Activated CD8-positive, alpha-beta memory T cell treated with anti-CD3 and anti-CD28 coated beads, Interleukin-2, amount 10 ng/mL, durations not matched to agents 7 days and 5 days (primary cell): ENCODE measurements at regions not wholly inside any gene's neighbourhood (a gene's known extent, or its start where the extent isn't known, plus 50 kb on each side); places are given as distances from the start of the nearest gene placed in this dataset.

ENCODE experiments used
- ATAC-seq: fragments of 150-1000 bp; cut with Tn5 transposase; one replicate; pipeline ENCODE4 v1.10.0; 2021; ENCODE audit warnings: moderate library complexity
- CTCF ChIA-PET: fragments of 350-600 bp; sonication (Branson Sonifier 250); formaldehyde crosslinking; loops from one replicate; lab custom pipeline; 2021; ENCODE audit warnings: antibody characterized with exemption; lab: Charles Lee
- DNase-seq: peaks from one replicate; pipeline ENCODE4 v3.0.0-alpha.2; 2020
- H3K27ac Mint-ChIP-seq: one replicate; pipeline ENCODE4 v1.8.0; 2021; ENCODE audit warnings: mild to moderate bottlenecking, mixed read lengths
- H3K27me3 Mint-ChIP-seq: one replicate; pipeline ENCODE4 v1.8.0; 2021; ENCODE audit warnings: mixed read lengths
- H3K36me3 Mint-ChIP-seq: one replicate; pipeline ENCODE4 v1.8.0; 2021; ENCODE audit warnings: mild to moderate bottlenecking, mixed read lengths
- H3K4me1 Mint-ChIP-seq: one replicate; pipeline ENCODE4 v1.8.0; 2021; ENCODE audit warnings: mixed read lengths
- H3K4me3 Mint-ChIP-seq: one replicate; pipeline ENCODE4 v1.8.0; 2021; ENCODE audit warnings: mild to moderate bottlenecking, moderate library complexity, mixed read lengths
- H3K9me3 Mint-ChIP-seq: one replicate; pipeline ENCODE4 v1.8.0; 2022; ENCODE audit warnings: low read depth, mixed read lengths

GRCh38 chr2:150872756-150873395 is 385.4 kb upstream of the RND3 start:
- Mint-ChIP-seq H3K9me3 (no peaks in the 10 kb centered on the region), H3K27me3 (no peaks in the 10 kb centered on the region), H3K4me3 (no peak overlapping the region), H3K36me3 (no peaks in the 10 kb centered on the region), H3K27ac (no peak overlapping the region), H3K4me1 (no peaks in the 10 kb centered on the region)
- DNase-seq (no peak), ATAC-seq (no peak)
- CTCF ChIA-PET: no interaction called here

- no peaks in the 10 kb centered on the region for H3K9me3 Mint-ChIP-seq
- H3K36me3 Mint-ChIP-seq: no peaks in the 10 kb centered on the region
- no peaks in the 10 kb centered on the region for H3K27me3 Mint-ChIP-seq
Measured at GRCh38 chr2:150866431-150866830, 379.0 kb upstream of the RND3 start.

GRCh38 chr2:150863691-150864090 is 376.2 kb upstream of the RND3 start:
- H3K4me1 Mint-ChIP-seq: no peaks in the 10 kb centered on the region
- H3K27ac Mint-ChIP-seq: no peak overlapping the region
- H3K36me3 Mint-ChIP-seq: no peaks in the 10 kb centered on the region
- H3K4me3 Mint-ChIP-seq: no peak overlapping the region
- CTCF ChIA-PET: no interaction called here
- no peaks in the 10 kb centered on the region for H3K9me3 Mint-ChIP-seq
- ATAC-seq (no peak), DNase-seq (no peak)
- H3K27me3 Mint-ChIP-seq: no peaks in the 10 kb centered on the region

More at GRCh38 chr2:150866431-150866830, 379.0 kb upstream of the RND3 start:
- DNase-seq: no peak
- no peak for ATAC-seq
- Mint-ChIP-seq H3K4me3 (no peak overlapping the region), H3K27ac (no peak overlapping the region), H3K4me1 (no peaks in the 10 kb centered on the region)
- CTCF ChIA-PET: no interaction called here

- CTCF ChIA-PET: no interaction called here
- H3K4me1 Mint-ChIP-seq: no peaks in the 10 kb centered on the region
- H3K4me3 Mint-ChIP-seq: no peak overlapping the region
- no peaks in the 10 kb centered on the region for H3K36me3 Mint-ChIP-seq
- DNase-seq (no peak), ATAC-seq (no peak)
- H3K27ac Mint-ChIP-seq: no peak overlapping the region
- H3K27me3 Mint-ChIP-seq: no peaks in the 10 kb centered on the region
- no peaks in the 10 kb centered on the region for H3K9me3 Mint-ChIP-seq
Measured at GRCh38 chr2:150860301-150860700, 372.8 kb upstream of the RND3 start.

- no peaks in the 10 kb centered on the region for H3K4me1 Mint-ChIP-seq
- ATAC-seq: no peak
Measured at GRCh38 chr2:150859877-150860276, 372.4 kb upstream of the RND3 start.

GRCh38 chr2:150859162-150859561 is 371.7 kb upstream of the RND3 start:
- Mint-ChIP-seq H3K27ac (no peak overlapping the region), H3K9me3 (no peaks in the 10 kb centered on the region), H3K4me1 (no peaks in the 10 kb centered on the region), H3K36me3 (no peaks in the 10 kb centered on the region), H3K27me3 (no peaks in the 10 kb centered on the region), H3K4me3 (no peak overlapping the region)
- DNase-seq (no peak), ATAC-seq (no peak)
- CTCF ChIA-PET: no interaction called here

More at GRCh38 chr2:150859877-150860276, 372.4 kb upstream of the RND3 start:
- Mint-ChIP-seq H3K27me3 (no peaks in the 10 kb centered on the region), H3K4me3 (no peak overlapping the region), H3K27ac (no peak overlapping the region), H3K9me3 (no peaks in the 10 kb centered on the region), H3K36me3 (no peaks in the 10 kb centered on the region)
- CTCF ChIA-PET: no interaction called here
- DNase-seq: no peak

GRCh38 chr2:150858382-150858781 is 370.9 kb upstream of the RND3 start:
- Mint-ChIP-seq H3K9me3 (no peaks in the 10 kb centered on the region), H3K27me3 (no peaks in the 10 kb centered on the region), H3K36me3 (no peaks in the 10 kb centered on the region), H3K4me1 (no peaks in the 10 kb centered on the region), H3K27ac (no peak overlapping the region), H3K4me3 (no peak overlapping the region)
- no peak for ATAC-seq
- no peak for DNase-seq
- CTCF ChIA-PET: no interaction called here

GRCh38 chr2:150856596-150857281 is 369.3 kb upstream of the RND3 start:
- Mint-ChIP-seq H3K36me3 (no peaks in the 10 kb centered on the region), H3K27ac (no peak overlapping the region), H3K27me3 (no peaks in the 10 kb centered on the region), H3K9me3 (no peaks in the 10 kb centered on the region), H3K4me1 (no peaks in the 10 kb centered on the region), H3K4me3 (no peak overlapping the region)
- DNase-seq (no peak), ATAC-seq (no peak)
- CTCF ChIA-PET: no interaction called here

- no peak overlapping the region for H3K4me3 Mint-ChIP-seq
- no peaks in the 10 kb centered on the region for H3K27me3 Mint-ChIP-seq
- no peaks in the 10 kb centered on the region for H3K4me1 Mint-ChIP-seq
- no peaks in the 10 kb centered on the region for H3K36me3 Mint-ChIP-seq
- H3K27ac Mint-ChIP-seq: no peak overlapping the region
- CTCF ChIA-PET: no interaction called here
- DNase-seq (no peak), ATAC-seq (no peak)
- H3K9me3 Mint-ChIP-seq: no peaks in the 10 kb centered on the region
Measured at GRCh38 chr2:150853263-150853662, 365.8 kb upstream of the RND3 start.

- no peak for DNase-seq
- Mint-ChIP-seq H3K27ac (no peak overlapping the region), H3K4me1 (no peaks in the 10 kb centered on the region), H3K4me3 (no peak overlapping the region), H3K9me3 (no peaks in the 10 kb centered on the region), H3K36me3 (no peaks in the 10 kb centered on the region), H3K27me3 (no peaks in the 10 kb centered on the region)
- CTCF ChIA-PET: no interaction called here
- ATAC-seq: no peak
Measured at GRCh38 chr2:150850641-150851040, 363.2 kb upstream of the RND3 start.

GRCh38 chr2:150847578-150847977 is 360.1 kb upstream of the RND3 start:
- CTCF ChIA-PET: no interaction called here
- Mint-ChIP-seq H3K9me3 (no peaks in the 10 kb centered on the region), H3K4me1 (no peaks in the 10 kb centered on the region), H3K4me3 (no peak overlapping the region), H3K36me3 (no peaks in the 10 kb centered on the region), H3K27me3 (no peaks in the 10 kb centered on the region), H3K27ac (no peak overlapping the region)
- ATAC-seq (no peak), DNase-seq (no peak)

GRCh38 chr2:150846691-150847090 is 359.2 kb upstream of the RND3 start:
- H3K9me3 Mint-ChIP-seq: no peaks in the 10 kb centered on the region
- H3K4me3 Mint-ChIP-seq: no peak overlapping the region
- no peaks in the 10 kb centered on the region for H3K27me3 Mint-ChIP-seq
- DNase-seq (no peak), ATAC-seq (no peak)
- H3K27ac Mint-ChIP-seq: no peak overlapping the region
- CTCF ChIA-PET: no interaction called here
- H3K4me1 Mint-ChIP-seq: no peaks in the 10 kb centered on the region
- H3K36me3 Mint-ChIP-seq: no peaks in the 10 kb centered on the region

GRCh38 chr2:150832686-150833085 is 345.2 kb upstream of the RND3 start:
- Mint-ChIP-seq H3K4me1 (no peaks in the 10 kb centered on the region), H3K27me3 (no peaks in the 10 kb centered on the region), H3K27ac (no peak overlapping the region)

GRCh38 chr2:150824118-150824517 is 336.7 kb upstream of the RND3 start:
- Mint-ChIP-seq H3K4me1 (no peaks in the 10 kb centered on the region), H3K9me3 (no peaks in the 10 kb centered on the region), H3K4me3 (no peak overlapping the region), H3K27me3 (no peaks in the 10 kb centered on the region), H3K27ac (no peak overlapping the region), H3K36me3 (no peaks in the 10 kb centered on the region)
- ATAC-seq (no peak), DNase-seq (no peak)
- CTCF ChIA-PET: no interaction called here

More at GRCh38 chr2:150832686-150833085, 345.2 kb upstream of the RND3 start:
- DNase-seq (no peak), ATAC-seq (no peak)
- CTCF ChIA-PET: no interaction called here
- no peaks in the 10 kb centered on the region for H3K36me3 Mint-ChIP-seq
- no peak overlapping the region for H3K4me3 Mint-ChIP-seq
- H3K9me3 Mint-ChIP-seq: no peaks in the 10 kb centered on the region
